HL-60 (cell line): ENCODE measurements at regions not wholly inside any gene's neighbourhood (a gene's known extent, or its start where the extent isn't known, plus 50 kb on each side); places are given as distances from the start of the nearest gene placed in this dataset.

Source experiments
- CTCF ChIP-seq: IDR thresholded peaks from one replicate; pipeline ENCODE4 v1.5.1; 2011; ENCODE audit warnings: low read length, control low read depth, inconsistent platforms; ENCODE audit not compliant: insufficient read depth
- POLR2AphosphoS5 ChIP-seq: IDR thresholded peaks from 2 replicates; pipeline ENCODE4 v1.6.1; 2012; ENCODE audit warnings: low read depth
- REST ChIP-seq: IDR thresholded peaks from 2 replicates; pipeline ENCODE4 v1.6.1; 2012; ENCODE audit warnings: low read depth; ENCODE audit not compliant: insufficient replicate concordance
- SPI1 ChIP-seq: IDR thresholded peaks from 2 replicates; pipeline ENCODE4 v1.6.1; 2012; ENCODE audit warnings: low read depth, mild to moderate bottlenecking, borderline replicate concordance

GRCh38 chr12:102562836-102563425 lies 82.6 kb upstream of the IGF1 start:
- TF ChIP-seq CTCF (no peak), POLR2AphosphoS5 (no peak), REST (no peak), SPI1 (no peak)
